HK-2 (cell line): ENCODE measurements at regions not wholly inside any gene's neighbourhood (a gene's known extent, or its start where the extent isn't known, plus 50 kb on each side); places are given as distances from the start of the nearest gene placed in this dataset.

ENCODE experiments used
- DNase-seq: peaks from one replicate; pipeline ENCODE4 v3.0.0-alpha.2; 2018; ENCODE audit not compliant: unreplicated experiment

DNA sequence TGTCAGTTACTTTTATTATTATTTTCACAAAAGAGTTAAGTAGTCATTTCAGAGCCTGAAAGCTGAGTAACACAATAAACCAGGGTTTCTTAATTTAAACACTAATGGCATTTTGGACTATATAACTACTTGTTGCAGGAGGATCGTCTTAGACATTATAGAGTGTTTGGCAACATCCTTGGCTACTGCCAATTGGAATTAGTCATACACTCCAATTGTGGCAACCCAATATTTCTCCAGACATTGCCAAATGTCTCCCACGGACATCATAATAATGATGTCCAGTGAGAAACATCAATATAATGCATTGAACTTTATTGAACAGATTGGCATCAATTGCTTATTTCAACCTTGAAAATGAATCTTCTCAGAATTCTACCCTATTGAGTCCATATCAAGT, 441.9 kb upstream of the ADGRL4 start:
- no peak for DNase-seq

DNA sequence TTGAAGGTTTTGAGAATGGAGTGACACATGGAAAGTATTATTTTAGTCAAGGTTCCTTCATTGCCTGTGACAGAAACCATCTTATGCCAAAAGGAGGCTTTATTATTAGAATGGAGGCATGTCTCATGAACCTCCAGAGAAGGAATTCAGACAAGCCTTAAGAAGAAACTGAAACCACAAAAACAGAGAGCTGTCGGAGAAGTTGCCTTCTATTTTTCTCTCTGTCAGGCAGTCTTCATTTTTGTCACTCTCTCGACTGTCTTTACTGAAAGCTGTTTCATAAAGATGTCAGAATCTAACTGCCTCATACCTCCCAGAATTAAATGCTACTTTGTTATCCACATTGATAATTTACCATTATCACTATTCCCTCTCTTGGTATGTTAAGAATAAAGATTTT, 434.7 kb upstream of the ADGRL4 start:
- no peak for DNase-seq

DNA sequence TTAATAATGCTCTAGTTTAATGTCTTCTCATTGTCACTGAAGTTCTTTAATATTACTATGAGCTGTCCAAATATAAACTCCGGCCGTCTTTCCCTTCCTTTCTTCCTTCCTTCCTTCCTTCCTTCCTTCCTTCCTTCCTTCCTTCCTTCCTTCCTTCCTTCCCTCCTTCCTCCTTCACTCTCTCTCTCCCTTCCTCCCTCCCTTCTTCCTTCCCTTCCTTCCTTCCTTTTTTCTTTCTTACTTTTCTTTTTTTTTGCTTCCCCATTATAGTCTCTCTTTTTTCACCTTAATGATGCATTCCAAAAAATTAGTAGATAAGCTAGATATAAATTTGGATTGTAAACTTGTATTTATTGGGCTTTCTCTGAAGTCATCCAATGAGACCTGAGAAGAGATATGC, 431.0 kb upstream of the ADGRL4 start:
- no peak for DNase-seq

DNA sequence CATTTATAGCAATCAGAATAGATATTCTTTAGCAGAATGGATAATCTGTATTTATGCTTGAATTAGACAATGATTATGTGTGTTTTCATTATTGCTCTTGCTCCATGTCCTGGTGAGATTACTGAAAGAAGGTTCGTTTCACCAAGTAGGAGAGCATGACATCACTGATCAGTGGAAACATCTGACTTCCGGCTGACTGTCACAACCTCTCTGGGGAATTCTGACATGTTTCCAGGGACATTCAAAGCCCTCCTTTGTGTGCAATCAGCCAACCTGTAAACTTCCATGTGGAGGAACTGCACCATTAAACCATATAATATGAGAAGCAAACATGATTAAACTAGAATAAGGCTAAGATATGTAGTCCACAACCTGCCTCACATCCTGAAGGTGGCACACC, 424.8 kb upstream of the ADGRL4 start:
- no peak for DNase-seq

DNA sequence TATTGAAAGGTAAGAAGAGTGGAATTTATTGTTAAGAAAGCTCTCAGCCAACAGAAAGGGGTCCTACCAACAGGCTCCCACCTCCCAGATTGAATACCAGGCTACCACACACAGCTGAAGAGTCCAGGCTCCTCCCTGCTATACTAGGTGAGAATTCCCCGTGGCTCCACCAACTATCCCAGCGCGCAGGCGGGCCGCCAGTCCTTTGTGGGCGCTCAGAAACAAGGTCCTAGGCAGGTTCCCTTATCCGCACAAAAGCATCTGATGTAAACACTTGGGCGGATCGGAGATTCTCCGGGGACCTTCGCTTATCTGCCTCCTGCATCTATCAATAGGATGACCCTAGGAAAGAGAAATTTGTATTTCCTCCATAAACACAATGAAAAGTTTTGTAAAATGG, 423.9 kb upstream of the ADGRL4 start:
- DNase-seq = no peak

DNA sequence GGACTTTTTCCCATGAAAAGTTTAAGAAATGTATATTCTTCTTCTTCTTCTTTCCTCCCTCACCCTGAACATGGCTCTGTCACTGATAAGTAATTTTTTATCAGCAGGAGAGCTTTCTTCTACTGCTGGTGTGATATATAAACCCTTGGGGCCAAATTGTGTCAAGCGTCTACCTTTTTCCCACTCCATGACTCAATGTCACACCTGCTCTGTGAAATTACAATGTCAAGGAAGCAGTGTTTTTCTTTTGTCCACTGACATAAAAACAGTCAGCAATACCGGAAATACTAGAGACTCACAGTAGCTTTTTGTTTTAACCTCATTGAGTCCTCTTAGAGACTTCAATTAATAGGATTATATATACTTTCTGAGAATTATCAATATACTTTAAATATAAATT, 416.2 kb upstream of the ADGRL4 start:
- DNase-seq = no peak

DNA sequence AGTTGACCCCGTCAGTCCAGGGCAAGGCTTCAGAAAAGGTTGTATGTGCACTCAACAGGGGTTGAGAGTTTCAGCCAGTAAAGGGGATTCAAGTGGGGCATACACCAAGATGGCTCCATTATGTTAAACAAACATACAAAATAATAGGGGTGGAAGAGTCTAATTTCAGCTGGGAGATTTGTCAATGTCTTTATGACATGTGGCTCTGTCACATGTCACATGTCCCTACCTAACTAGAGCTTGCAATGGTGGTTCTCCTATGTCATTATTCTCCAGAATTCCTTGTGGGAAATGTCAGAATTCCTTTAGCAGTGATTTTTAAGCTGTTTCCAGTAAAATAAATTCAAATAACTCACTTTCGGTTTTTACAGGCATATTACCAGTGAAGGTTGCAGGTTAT, 392.0 kb upstream of the ADGRL4 start:
- DNase-seq = no peak

DNA sequence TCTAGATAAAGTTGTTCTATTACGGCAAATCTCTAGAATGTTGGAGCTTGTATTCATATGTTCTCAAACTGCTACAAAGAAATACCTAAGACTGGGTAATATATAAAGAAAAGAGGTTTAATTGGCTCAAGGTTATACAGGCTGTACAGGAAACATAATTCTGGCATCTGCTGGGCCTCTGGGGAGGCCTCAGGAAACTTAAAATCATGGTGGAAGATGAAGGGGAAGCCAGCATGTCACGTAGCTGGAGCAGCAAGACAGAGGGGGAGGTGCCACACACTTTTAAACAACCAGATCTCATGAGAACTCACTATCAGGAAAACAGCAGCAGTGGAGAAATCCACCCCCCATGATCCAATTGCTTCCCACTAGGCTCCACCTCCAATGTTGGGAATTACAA, 390.4 kb upstream of the ADGRL4 start:
- no peak for DNase-seq

DNA sequence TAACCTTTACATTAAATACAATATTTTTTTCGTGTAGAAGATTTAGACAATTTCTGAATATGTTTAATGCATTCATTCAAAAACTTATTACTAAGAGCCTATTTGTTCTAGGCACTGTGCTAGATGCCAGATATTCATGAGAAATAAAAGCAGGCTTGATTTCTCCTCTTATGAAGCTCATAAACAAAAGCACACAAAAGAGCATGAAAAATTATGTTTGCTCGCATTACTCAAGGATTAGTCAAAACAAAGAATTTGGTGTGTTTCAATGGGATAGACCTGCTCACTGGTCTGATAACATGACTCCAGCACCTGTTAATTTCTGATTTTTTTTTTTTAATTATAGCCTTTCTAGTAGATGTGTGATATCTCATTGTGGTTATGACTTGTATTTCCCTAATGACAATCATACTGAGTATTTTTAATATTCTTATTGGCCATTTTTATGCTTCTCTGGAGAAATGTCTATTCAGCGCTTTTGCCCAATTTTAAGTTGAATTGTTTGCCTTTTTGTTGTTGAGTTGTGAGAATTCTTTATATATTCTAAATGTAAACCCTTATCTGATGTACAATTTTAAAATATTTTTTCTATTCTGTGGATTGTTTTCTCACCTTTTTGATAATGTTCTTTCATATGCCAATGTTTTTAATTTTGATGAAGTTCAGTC, 382.3 kb upstream of the ADGRL4 start:
- DNase-seq = no peak

DNA sequence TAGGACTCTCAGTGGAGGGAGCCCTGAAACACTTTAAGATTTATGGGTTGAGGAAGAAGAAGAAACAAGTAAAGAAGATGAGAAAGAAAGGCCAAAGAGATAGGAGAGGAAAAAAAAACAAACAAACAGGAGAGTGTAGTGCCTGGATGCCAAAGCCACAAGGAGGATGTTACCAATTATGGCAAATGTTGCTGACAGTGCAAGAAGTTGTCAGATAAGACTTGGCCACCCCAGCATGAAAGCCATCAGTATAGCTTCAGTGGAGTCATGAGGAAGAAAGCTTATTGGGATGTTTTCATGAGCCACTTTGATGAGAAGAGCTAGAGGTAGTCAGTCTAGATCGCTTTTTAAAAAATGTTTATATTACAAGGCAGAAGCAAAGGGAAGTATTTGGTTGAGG, 380.2 kb upstream of the ADGRL4 start:
- no peak for DNase-seq

DNA sequence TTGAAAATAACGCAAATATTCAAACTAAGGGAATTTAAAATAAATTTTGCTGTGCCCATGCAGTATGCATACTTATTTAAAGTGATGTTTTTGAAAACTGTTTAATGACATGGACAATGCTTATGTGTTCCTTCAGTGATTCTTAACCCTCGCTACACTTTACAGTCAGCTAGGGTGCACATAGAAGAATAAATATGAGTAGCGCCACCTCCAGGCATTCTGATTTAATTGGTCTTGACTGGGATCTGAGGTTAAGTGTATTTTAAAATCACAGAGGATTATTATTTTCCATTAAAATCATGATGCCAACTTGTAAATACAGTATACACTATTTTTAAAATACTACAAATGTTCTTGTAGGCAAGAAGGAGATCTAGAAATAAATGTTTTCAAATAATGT, 373.5 kb upstream of the ADGRL4 start:
- DNase-seq = no peak

DNA sequence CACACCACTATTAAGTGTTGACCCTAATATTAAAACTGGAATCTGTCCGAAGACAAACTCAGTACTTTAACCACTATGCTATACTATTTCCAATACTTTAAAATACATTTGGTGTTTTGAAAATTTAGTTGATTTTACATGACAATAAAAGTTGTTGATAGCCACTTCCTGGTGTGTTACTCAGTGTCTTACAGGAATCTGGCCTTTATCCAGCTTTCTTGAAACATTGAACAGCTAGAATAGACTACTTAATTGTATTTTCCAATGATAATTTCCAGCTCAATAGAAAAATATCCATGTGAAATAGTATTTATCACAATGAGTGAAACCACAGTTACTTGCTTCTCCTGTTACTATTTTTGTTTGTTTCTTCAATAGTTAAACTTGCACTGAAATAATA, 369.6 kb upstream of the ADGRL4 start:
- DNase-seq = no peak

DNA sequence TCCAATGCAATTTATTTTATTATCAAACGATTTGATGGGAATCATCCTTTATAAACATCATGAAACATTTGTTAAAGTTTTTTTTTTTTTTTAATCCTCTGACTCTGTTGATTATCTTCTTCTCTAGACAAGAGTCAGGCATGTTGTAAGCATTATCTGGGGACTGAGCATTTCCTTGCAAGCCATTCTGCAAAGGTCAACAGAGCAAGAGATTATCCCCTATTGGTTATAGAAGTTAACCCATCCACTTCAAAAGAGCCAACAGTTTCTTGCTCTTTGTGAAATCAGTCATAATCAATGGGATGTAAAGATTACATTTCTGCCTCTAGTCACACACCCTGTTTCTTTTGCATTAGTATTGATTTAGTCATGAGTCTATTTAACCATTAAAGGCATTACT, 368.8 kb upstream of the ADGRL4 start:
- DNase-seq = no peak

DNA sequence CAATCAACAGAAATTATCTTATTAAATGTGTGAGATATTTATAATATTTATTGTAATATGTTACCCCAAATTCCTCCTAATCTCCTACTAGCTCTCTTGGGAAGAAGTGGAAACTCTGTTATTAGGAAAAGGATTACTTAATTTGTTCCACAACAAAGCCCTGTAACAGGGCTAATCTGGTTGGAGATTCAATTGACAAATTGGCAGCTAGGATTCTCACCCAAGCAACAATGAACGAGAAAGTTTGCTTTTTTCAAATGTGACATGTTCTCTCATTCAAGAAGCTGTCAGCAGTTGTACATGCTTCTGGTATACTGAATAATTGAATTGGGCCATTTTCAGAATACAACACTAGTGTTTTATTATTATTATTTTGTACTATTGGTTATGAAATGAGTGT, 367.9 kb upstream of the ADGRL4 start:
- DNase-seq = no peak

DNA sequence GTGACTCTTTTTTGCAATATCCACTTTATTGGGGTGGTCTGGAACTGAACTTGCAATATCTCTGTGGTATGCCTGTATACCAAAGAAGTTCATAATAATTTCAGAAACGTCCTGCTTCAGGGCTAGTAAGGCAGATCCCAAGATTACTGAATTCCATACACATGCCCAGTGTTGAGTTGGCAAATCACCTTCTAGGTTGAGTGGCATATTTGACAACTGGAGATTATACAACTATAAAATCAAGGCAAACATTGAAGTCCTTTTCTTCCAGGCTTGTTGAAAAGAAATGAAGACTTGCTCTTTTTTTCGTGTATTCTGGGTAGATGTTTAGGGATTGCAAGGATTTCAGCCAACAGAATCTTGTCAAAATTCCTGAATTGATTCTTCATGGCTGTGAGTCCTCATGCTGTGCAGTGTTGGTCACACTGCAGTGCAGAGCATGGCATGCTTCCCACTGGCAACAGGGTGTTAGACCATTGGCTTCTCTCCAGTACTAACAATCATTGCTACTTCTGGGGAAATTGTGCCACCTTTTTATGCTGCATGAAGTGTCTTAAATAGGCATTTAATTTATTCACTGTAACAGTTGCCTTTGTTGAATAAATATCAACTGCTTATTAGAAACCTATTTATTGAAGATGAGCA, 367.1 kb upstream of the ADGRL4 start:
- DNase-seq = no peak

DNA sequence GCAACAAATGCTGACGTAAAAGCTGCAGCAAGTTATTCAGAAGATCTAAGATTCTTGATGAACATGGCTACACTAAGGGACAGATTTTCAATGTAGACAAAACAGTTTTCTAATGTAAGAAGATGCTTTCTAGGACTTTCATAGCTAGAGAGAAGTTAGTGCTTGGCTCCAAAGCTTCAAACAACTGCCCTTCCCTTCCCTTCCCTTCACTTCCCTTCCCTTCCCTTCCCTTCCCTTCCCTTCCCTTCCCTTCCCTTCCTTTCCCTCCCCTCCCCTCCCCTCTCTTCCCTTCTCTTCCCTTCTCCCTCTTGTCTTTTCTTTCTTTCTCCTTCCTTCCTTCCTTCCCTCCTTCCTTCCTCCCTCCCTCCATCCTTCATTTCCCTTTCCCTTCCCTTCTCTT, 365.3 kb upstream of the ADGRL4 start:
- DNase-seq = no peak

DNA sequence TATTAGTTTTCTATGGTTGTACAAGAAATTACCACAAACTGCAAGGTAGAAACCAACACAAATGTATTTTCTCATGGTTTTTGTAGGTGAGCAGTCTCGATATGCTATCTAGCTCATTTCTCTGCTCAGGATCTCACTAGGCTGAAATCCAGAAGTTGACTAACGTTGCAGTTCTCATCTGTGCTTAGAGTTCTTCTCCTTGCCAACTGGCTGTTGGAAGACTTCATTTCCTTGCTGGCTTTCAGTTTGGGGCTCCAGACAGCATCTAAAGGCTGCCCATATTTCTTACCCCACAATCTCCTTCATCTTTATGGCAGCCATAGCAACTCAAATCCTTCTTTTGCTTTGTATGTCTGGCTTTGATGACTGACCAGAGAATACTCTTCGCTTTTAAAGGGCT, 362.6 kb upstream of the ADGRL4 start:
- no peak for DNase-seq

DNA sequence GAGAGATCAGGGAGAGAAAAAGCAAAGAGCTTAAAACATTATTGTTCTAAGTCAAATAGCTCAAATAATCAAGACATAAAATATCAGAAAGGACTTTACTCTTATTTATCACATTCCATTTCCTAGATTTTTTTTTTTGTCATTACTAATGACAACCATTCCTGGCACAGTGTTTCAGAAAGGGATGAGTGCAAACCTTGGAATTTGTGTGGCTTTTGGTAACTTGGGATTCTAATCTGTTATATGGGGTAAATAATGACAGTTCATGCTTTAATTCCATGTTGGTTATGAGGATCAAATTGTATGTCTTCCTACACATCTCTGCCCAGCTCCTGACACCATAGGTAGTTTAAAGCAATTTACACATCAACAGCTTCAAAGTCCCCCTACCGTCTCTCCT, 358.4 kb upstream of the ADGRL4 start:
- DNase-seq = no peak

DNA sequence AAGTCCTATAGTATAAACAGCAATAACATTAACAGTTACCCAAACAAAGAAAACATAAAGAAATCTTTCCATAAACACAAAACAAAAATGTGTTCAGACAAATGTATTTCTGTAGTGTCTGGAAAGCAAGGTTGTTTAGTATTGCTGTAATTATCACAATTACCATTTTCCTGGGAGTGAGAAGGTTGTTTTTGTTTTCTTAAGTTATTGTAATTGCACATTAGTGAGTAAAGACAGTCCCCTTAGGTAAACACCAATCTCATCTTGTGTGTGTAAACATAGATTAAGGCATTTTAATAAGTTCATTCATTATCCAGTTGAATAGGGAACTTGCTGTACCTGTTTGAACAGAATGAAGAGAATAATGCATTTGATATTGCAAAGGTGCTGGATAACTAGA, 356.9 kb upstream of the ADGRL4 start:
- no peak for DNase-seq

DNA sequence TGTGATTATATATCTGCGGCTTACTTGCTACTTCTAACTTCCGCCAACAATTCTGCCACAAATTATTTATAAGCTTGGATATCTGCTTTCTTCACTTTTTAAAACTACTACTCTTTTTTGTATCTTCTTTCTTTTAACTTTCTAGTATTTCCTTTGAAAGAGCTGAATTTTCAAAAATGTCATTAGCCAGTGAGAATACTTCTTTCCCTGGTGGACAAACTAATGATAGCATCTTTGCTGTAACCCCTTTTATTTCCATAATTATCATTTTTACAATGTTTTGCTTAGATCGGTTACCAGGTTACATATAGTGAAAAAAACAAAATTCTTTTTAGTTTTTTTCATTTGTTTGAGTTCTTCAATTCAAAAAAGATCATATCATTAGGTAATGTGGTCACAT, 355.9 kb upstream of the ADGRL4 start:
- no peak for DNase-seq

DNA sequence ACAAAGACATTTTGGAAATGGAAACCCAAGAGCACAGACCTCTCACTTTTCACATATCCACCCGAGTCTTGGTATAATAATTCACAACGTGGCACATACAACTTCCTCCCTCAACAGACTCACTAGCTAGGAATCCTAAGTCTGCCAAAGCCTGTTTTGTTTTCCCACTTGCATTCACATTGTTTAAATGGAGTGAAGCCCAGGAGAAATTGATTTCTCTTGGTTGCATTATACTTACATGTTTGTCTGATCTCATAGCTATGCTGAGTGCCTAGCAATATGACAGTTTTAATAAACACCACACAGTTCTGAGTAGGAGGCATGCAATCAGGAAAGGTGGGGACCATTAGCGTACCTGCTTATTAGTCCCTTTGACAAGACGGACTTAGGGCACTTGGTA, 348.6 kb upstream of the ADGRL4 start:
- DNase-seq = no peak

DNA sequence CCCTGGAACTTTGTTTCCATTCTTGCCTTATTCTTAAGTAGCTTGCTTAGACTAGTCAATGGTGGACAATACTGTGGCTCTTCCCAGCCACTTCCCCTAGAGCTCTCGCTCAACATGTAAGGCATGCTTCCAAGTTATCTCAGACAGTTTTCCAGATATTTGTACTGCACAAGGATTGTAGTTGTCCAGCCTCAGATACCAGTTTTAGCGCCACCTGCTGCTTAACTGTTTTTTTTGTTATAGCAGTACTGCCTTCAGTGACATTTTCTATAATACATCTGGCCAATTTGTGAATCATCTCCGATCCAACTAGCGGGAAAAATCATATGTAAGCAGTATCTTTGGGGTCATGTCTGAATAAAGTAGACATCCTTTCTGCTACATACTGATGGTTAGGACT, 346.7 kb upstream of the ADGRL4 start:
- DNase-seq = no peak

DNA sequence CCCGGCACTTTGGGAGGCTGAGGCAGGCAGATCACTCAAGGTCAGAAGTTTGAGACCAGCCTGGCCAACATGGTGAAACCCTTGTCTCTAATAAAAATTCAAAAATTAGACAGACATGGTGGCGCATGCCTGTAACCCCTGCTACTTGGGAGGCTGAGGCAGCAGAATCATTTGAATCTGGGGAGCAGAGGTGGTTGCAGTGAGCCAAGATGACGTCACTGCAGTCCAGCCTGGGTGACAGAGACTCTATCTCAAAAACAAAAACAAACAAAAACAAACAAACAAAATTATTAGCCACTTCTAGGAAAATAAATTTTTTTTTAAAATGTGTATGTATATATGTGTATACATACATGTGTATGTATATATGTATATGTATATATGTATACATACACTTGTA, 320.3 kb upstream of the ADGRL4 start:
- DNase-seq = no peak

DNA sequence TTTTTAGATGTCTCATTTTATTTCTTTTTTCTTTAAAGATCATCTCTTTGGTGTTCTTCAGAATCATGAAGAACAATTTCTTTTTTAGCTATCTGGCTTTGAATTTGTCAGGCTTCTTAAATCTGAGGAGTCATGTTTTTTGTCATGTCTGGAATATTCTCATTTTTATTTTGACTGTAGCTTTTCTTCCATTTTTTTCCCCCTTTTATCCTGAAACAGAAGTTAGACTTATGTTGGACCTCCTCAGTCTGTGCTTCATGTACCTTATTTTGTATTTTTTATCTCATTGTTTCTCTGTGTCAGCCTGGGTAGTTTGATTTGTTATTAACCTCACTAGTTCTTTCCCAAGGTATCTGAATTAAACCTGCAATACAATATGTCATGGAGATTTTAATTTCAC, 319.2 kb upstream of the ADGRL4 start:
- no peak for DNase-seq
